ENCODE measurements at regions not wholly inside any gene's neighbourhood (a gene's known extent, or its start where the extent isn't known, plus 50 kb on each side); places are given as distances from the start of the nearest gene placed in this dataset.

DNA sequence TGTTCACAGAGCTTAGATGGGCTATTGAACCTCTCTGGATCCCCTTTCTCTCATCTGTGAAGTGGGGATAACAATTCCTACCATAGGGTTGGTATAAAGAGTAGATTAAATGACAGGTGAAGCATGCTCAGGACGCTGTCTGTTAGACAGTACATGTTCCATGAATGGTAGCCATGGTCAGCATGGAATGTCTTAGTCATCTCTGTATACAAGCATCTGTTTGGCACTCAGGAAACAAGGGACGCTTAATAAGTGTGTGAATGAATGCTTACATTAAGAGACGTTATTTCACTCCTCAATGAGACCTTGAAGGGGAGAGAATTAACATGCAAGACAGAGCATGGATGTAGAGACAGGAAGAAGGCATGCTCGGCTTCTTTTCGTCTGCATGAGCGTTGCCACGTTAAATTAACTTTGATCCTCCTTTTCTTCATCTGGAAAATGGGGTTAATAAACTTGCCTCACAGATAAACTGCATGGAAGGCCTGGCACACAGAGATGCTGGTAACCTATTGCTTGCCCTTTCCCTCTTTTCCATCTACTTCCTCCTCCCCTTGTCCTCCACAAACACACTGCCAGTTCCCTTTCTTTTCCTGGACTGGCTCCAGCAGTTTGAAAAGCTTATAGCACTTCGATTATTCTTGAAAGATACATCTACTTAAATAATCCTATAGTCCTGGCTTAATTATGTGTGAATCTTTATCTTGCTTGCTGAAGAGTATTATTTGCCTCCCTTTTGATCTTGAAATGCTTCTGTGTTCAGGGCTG lies 267.2 kb upstream of the MTNR1B start:
- DNase-seq (ENCODE audit: low spot score): no peak
- no peak for ATAC-seq
- no peak overlapping the region for H3K27ac Mint-ChIP-seq

More for the DNA sequence above, 267.2 kb upstream of the MTNR1B start:
- Histone ChIP-seq H3K4me3 (no peak overlapping the region), H3K79me2 (replicated peaks; ENCODE audit: insufficient read depth) (no peaks in the 10 kb centered on the region; the same call in 1 of the 2 replicates), H3K36me3 (ENCODE audit: insufficient read depth) (no peaks in the 10 kb centered on the region), H3K27ac (ENCODE audit: low read depth) (no peak overlapping the region), H2AFZ (no peak overlapping the region), H3K9me2 (ENCODE audit: insufficient read depth) (peaks cover 21% of the 10 kb centered on the region; the same call in 1 of the 2 replicates), H3F3A (replicated peaks; ENCODE audit: low read depth) (no peaks in the 10 kb centered on the region), H3K4me2 (no peak overlapping the region), H4K20me1 (replicated peaks; ENCODE audit: insufficient read depth) (no peaks in the 10 kb centered on the region), H3K4me1 (ENCODE audit: insufficient read depth) (peaks cover 2% of the 10 kb centered on the region; the same call in 1 of the 2 replicates), H3K27me3 (ENCODE audit: insufficient read depth) (no peaks in the 10 kb centered on the region)
- peaks cover 19% of the 10 kb centered on the region for H3K9me3 Mint-ChIP-seq
- peaks cover 34% of the 10 kb centered on the region for H3K36me3 Mint-ChIP-seq (ENCODE audit: low read depth)
- peaks cover 8% of the 10 kb centered on the region for H3K4me1 Mint-ChIP-seq
- H3K4me3 Mint-ChIP-seq: no peak overlapping the region
- no peak for TF ChIP-seq ZNF114 (CRISPR knock-in tag; IDR thresholded peaks at IDR 0.05)
- TF ChIP-seq EZH2phosphoT487 (IDR thresholded peaks at IDR 0.05; ENCODE audit: unreplicated experiment): no peak
- TF ChIP-seq JUNB (IDR thresholded peaks at IDR 0.05; ENCODE audit: unreplicated experiment): no peak
- TF ChIP-seq CREB1 (CRISPR knock-in tag; IDR thresholded peaks at IDR 0.05; ENCODE audit: low read depth): no peak
- TF ChIP-seq POLR2AphosphoS5 (IDR thresholded peaks at IDR 0.05; ENCODE audit: low read depth): no peak
- no peak for TF ChIP-seq STAT1 (IDR thresholded peaks at IDR 0.05; ENCODE audit: unreplicated experiment)
- no peak for TF ChIP-seq NANOG (IDR thresholded peaks at IDR 0.05; ENCODE audit: borderline replicate concordance)
- TF ChIP-seq, protein P1, sequence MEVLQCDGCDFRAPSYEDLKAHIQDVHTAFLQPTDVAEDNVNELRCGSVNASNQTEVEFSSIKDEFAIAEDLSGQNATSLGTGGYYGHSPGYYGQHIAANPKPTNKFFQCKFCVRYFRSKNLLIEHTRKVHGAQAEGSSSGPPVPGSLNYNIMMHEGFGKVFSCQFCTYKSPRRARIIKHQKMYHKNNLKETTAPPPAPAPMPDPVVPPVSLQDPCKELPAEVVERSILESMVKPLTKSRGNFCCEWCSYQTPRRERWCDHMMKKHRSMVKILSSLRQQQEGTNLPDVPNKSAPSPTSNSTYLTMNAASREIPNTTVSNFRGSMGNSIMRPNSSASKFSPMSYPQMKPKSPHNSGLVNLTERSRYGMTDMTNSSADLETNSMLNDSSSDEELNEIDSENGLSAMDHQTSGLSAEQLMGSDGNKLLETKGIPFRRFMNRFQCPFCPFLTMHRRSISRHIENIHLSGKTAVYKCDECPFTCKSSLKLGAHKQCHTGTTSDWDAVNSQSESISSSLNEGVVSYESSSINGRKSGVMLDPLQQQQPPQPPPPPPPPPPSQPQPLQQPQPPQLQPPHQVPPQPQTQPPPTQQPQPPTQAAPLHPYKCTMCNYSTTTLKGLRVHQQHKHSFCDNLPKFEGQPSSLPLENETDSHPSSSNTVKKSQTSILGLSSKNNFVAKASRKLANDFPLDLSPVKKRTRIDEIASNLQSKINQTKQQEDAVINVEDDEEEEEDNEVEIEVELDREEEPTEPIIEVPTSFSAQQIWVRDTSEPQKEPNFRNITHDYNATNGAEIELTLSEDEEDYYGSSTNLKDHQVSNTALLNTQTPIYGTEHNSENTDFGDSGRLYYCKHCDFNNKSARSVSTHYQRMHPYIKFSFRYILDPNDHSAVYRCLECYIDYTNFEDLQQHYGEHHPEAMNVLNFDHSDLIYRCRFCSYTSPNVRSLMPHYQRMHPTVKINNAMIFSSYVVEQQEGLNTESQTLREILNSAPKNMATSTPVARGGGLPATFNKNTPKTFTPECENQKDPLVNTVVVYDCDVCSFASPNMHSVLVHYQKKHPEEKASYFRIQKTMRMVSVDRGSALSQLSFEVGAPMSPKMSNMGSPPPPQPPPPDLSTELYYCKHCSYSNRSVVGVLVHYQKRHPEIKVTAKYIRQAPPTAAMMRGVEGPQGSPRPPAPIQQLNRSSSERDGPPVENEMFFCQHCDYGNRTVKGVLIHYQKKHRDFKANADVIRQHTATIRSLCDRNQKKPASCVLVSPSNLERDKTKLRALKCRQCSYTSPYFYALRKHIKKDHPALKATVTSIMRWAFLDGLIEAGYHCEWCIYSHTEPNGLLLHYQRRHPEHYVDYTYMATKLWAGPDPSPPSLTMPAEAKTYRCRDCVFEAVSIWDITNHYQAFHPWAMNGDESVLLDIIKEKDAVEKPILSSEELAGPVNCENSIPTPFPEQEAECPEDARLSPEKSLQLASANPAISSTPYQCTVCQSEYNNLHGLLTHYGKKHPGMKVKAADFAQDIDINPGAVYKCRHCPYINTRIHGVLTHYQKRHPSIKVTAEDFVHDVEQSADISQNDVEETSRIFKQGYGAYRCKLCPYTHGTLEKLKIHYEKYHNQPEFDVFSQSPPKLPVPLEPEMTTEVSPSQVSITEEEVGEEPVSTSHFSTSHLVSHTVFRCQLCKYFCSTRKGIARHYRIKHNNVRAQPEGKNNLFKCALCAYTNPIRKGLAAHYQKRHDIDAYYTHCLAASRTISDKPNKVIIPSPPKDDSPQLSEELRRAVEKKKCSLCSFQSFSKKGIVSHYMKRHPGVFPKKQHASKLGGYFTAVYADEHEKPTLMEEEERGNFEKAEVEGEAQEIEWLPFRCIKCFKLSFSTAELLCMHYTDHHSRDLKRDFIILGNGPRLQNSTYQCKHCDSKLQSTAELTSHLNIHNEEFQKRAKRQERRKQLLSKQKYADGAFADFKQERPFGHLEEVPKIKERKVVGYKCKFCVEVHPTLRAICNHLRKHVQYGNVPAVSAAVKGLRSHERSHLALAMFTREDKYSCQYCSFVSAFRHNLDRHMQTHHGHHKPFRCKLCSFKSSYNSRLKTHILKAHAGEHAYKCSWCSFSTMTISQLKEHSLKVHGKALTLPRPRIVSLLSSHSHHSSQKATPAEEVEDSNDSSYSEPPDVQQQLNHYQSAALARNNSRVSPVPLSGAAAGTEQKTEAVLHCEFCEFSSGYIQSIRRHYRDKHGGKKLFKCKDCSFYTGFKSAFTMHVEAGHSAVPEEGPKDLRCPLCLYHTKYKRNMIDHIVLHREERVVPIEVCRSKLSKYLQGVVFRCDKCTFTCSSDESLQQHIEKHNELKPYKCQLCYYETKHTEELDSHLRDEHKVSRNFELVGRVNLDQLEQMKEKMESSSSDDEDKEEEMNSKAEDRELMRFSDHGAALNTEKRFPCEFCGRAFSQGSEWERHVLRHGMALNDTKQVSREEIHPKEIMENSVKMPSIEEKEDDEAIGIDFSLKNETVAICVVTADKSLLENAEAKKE (CRISPR knock-in tag; IDR thresholded peaks at IDR 0.05): no peak
- TF ChIP-seq, protein P2, sequence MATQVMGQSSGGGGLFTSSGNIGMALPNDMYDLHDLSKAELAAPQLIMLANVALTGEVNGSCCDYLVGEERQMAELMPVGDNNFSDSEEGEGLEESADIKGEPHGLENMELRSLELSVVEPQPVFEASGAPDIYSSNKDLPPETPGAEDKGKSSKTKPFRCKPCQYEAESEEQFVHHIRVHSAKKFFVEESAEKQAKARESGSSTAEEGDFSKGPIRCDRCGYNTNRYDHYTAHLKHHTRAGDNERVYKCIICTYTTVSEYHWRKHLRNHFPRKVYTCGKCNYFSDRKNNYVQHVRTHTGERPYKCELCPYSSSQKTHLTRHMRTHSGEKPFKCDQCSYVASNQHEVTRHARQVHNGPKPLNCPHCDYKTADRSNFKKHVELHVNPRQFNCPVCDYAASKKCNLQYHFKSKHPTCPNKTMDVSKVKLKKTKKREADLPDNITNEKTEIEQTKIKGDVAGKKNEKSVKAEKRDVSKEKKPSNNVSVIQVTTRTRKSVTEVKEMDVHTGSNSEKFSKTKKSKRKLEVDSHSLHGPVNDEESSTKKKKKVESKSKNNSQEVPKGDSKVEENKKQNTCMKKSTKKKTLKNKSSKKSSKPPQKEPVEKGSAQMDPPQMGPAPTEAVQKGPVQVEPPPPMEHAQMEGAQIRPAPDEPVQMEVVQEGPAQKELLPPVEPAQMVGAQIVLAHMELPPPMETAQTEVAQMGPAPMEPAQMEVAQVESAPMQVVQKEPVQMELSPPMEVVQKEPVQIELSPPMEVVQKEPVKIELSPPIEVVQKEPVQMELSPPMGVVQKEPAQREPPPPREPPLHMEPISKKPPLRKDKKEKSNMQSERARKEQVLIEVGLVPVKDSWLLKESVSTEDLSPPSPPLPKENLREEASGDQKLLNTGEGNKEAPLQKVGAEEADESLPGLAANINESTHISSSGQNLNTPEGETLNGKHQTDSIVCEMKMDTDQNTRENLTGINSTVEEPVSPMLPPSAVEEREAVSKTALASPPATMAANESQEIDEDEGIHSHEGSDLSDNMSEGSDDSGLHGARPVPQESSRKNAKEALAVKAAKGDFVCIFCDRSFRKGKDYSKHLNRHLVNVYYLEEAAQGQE (IDR thresholded peaks at IDR 0.05; ENCODE audit: unreplicated experiment): no peak
- TF ChIP-seq, protein P3, sequence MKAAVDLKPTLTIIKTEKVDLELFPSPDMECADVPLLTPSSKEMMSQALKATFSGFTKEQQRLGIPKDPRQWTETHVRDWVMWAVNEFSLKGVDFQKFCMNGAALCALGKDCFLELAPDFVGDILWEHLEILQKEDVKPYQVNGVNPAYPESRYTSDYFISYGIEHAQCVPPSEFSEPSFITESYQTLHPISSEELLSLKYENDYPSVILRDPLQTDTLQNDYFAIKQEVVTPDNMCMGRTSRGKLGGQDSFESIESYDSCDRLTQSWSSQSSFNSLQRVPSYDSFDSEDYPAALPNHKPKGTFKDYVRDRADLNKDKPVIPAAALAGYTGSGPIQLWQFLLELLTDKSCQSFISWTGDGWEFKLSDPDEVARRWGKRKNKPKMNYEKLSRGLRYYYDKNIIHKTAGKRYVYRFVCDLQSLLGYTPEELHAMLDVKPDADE (IDR thresholded peaks at IDR 0.05): no peak
- TF ChIP-seq, protein P4, sequence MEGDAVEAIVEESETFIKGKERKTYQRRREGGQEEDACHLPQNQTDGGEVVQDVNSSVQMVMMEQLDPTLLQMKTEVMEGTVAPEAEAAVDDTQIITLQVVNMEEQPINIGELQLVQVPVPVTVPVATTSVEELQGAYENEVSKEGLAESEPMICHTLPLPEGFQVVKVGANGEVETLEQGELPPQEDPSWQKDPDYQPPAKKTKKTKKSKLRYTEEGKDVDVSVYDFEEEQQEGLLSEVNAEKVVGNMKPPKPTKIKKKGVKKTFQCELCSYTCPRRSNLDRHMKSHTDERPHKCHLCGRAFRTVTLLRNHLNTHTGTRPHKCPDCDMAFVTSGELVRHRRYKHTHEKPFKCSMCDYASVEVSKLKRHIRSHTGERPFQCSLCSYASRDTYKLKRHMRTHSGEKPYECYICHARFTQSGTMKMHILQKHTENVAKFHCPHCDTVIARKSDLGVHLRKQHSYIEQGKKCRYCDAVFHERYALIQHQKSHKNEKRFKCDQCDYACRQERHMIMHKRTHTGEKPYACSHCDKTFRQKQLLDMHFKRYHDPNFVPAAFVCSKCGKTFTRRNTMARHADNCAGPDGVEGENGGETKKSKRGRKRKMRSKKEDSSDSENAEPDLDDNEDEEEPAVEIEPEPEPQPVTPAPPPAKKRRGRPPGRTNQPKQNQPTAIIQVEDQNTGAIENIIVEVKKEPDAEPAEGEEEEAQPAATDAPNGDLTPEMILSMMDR (conservative IDR thresholded peaks at IDR 0.05; ENCODE audit: low read depth in 2 of 2): no peak
- no peak for TF ChIP-seq EZH2 (IDR thresholded peaks at IDR 0.05; ENCODE audit: low read depth, unreplicated experiment)
- TF ChIP-seq ZNF331 (CRISPR knock-in tag; IDR thresholded peaks at IDR 0.05; ENCODE audit: low read depth): no peak
- peaks cover 12% of the 10 kb centered on the region for H3K27me3 Mint-ChIP-seq (ENCODE audit: insufficient read depth, low read depth, poor library complexity)

All from GM23338 (cell line).